RPMI7951 (cell line): ENCODE measurements at regions not wholly inside any gene's neighbourhood (a gene's known extent, or its start where the extent isn't known, plus 50 kb on each side); places are given as distances from the start of the nearest gene placed in this dataset.
A peak's percentile ranks its signal among the peaks of the same experiment; 100 is the strongest.

Experiments used
- DNase-seq: peaks from one replicate; pipeline ENCODE4 v3.0.0-alpha.2; 2012; ENCODE audit warnings: low read depth

DNA sequence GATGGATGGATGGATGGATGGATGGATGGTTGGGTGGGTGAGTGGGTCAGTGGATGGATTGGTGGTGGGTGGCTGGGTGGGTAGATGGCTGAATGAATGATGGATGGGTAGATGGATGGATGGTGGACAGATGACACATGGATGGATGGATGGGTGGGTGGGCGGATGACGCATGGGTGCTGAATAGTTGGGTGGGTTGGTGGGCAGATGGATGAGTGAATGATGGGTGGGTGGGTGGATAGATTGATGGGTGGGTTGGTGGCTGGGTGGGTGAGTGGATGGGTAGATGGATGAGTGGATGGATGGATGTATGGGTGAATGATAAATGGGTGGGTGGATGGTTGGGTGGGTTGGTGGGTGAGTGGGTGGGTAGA lies 69.9 kb upstream of the NKX1-1 start:
- DNase-seq = no peak

DNA sequence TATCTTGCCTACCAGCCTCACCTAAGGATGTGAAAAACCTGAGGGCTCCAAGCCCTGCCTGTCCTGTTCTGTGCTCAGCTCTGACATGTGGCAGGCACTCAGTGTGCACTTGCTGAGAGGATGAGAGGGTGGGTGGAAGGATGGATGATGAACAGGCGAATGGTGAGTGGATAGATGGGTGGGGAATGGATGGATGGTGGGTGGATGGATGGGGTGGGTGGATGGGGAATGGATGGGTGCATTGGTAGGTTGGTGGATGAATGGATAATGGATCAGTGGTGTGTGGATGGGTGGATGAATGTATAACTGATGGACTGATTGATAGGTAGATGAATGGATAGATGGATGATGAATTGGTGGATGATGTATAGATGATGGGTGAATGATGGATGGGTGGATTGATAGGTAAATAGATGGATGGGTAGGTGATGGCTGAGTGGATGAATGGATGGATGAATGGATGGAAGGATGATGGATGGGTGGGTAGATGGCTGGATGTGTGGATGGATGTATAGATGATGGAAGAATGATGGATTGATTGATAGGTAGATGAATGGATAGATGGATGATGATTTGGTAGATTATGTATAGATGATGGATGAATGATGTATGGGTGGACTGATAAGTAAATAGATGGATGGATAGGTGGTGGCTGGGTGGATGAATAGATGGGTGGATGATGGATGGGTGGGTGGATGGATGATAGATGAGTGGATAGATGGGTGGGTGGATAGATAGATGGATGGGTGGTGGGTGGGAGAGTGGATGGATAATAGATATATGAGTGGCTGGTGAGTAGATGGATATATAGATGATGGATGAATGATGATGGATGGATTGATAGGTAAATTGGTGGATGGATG lies 69.3 kb upstream of the NKX1-1 start:
- no peak for DNase-seq

DNA sequence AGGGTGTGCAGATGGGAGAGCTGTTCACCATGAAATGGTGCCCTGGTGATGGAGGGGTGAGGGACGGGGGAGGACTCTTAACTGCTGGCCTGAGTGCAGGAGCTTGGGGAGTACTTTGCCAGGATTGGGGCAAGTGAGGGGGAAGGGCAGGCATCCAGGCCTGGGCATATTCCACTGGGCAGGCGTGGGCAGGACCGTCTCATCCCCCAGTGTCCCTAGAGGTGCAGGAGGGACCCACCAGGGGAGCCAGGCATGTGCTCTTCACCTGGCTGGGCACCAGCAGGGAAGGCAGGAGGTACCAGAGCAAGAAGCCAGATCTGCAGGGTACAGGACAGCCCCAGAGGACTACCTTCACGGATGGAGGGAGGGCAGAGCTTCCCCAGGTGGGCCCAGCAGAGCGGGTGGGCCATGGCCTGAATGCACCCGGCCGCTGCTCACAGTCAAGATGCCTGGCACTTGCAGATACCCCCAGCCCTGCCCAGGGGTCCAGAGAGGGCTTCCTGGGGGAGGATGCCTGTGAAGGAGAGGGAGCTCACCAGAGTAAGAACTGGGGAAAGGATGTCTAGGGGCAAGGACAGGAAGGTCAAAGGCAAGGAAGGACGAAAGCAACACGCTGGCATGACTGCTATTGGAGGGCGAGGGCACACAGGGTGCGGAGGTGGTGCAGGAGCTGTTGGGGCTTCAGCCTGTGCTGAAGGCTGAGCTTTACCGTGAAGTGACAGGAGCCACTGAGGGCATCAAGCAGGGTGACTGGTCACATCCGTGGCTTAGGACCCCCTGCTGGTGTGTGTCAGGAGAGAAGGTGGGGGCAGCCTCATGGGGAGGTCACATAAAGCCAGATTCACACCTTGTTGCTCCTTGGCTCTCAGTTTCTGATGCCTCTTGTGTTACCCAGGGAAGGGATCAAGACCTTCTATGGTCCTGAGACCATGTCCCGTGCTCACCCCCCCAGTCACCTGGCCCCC lies 68.2 kb upstream of the NKX1-1 start:
- DNase-seq = no peak

DNA sequence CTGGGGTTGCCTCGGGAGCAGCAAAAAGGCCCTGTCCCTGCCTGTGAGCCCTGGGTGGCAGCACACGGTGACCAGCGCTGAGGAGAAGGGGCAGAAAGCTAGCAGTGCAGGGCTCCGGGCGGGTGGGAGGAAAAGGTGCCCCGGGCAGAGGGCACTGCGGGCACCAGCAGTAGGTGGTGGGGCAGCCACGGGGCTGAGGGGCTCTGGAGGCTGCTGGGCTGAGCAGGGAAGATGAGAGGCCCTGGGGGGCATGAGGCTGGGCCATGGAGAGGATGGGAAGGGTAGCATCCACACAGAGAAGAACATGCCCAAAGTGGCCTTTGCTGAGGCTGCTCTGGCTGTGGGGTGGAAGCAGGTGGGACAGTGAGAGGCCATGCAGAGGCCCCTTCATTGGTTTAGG lies 67.5 kb upstream of the NKX1-1 start:
- DNase-seq = no peak

DNA sequence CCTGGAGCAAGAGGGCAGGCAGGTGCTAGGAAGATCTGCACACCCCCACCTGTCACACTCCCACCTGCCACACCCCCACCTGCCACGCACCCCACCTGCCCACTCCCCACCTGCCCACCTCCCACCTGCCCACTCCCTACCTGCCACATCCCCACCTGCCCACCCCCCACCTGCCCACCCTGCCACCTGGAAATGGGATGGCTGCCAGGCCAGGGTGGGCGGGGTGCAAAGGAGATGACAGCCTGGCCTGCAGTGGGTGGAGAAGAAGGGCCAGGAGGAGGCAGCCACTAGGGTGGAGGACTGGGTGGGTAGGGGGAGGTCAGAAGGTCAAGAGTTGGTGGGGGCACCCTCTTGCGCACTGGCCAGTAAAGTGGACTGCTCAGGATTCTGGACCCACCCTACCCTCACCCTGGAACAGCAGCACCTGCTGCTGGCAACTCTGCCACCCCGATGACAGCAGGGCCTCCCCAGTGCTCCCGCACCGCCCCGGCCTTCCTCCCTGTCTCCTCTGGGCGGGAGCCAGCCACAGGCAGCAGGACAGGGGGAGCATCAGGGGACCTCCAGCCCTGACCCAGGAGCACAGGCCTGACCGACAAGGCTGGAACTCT lies 66.8 kb upstream of the NKX1-1 start:
- DNase-seq = no peak

DNA sequence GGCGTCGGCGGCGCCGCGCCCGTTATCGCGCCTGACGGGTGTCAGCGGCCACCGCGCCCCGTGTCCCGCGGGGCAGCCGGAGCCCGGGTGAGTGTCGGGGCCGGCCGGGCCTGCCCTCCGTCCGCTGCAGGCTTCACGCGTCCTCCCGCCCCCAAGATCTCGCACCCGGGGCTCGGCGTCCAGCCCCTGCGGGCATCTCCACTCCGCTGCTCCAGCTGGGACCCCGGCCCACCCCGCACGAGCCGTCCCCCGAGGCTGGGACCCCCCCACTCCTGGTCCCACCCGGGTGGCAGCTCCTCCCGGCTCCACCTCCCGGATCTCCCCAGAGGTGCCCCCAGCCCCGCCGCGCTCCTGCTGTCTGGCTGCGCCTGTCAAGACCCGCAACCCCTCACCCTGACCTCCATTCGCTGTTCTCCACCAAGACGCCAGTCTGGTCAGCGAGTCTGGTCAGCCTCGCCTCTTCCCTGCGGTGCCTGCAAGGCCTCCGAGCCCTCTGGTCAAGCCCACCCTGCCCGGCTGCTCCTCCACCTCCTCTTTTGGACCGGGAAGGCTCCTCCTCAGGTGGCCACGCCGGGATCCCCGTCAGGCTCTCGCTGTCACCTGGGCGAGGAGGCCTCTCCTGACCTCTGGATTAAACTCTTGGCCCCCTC lies 66.0 kb upstream of the NKX1-1 start:
- DNase-seq = no peak

DNA sequence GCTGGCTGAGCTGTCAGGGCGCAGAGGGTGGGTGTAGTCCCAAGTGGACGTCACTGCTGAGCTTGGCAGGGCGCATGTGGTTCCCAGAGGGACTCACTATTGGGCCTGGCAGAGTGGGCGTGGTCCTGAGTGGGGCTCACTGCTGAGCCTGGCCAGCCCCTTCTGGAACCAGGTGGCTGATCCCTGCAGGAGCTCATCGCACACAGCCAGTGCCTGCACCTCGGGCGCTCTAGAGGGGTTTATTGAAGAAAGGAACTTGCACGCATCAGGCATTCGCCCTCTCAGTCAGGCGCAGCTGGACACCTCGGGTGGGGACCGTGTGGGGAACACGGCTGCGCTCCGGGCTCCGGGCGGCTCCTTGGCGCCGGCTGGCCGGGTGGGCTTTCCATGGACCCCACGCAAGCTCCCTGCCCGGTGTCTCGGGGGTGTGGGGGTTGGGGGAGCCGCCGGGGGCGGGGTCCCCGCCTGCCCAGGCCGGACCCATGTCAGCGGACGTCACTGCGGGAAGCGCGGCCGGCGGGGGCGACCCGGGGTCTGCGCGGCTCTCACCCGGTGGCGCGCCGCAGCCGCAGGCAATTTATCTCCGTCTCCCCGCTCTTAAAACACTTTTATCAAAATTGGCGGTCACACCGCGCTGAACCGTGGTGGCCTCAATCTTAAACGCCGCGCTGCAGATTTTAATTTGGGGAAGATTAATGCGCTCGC lies 65.4 kb upstream of the NKX1-1 start:
- DNase-seq = peak; percentile 7

DNA sequence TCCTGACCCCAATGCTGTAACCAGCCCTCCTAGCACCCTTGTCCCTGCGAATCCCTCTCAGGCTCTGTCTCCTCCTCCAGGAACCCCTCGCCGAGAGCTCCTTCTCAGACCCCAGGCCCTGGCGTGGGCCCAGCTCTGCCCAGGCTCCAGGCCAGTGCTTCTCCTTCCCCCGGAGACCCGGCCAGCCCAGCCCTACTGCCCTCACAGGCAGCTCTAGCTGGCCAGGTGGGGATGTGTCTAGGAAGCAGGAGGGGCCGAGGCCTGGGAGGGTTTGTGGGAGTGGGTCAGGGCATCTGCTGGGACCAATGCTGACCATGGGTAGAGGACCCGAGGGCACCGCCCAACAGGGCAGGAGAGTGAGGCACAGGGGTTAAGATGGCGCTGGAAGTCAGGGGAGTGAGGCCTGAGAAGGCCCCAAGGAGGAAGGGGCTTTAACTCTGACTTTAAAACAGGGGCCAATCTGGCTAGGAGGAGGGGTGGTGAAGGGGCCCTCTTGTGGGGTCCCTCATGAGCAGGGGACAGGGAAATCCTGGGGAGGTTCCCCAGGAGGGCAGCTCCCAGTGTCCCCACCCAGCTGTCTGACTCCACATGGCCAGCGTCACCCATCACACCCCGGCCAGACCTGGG lies 64.7 kb upstream of the NKX1-1 start:
- no peak for DNase-seq

DNA sequence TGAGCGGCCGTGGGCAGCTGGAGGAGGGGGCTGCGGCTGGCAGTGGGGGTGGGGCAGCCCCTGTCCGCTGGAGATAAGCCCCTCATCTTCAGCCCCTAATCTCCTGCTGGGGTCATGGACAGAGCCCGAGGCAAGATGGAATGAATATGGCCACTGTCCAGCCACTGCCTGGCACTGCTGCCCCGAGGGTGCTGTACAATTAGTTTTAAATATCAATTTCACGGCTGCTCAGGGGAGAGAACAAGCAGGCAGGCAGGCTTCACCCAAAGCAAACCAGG lies 64.1 kb upstream of the NKX1-1 start:
- DNase-seq = no peak

DNA sequence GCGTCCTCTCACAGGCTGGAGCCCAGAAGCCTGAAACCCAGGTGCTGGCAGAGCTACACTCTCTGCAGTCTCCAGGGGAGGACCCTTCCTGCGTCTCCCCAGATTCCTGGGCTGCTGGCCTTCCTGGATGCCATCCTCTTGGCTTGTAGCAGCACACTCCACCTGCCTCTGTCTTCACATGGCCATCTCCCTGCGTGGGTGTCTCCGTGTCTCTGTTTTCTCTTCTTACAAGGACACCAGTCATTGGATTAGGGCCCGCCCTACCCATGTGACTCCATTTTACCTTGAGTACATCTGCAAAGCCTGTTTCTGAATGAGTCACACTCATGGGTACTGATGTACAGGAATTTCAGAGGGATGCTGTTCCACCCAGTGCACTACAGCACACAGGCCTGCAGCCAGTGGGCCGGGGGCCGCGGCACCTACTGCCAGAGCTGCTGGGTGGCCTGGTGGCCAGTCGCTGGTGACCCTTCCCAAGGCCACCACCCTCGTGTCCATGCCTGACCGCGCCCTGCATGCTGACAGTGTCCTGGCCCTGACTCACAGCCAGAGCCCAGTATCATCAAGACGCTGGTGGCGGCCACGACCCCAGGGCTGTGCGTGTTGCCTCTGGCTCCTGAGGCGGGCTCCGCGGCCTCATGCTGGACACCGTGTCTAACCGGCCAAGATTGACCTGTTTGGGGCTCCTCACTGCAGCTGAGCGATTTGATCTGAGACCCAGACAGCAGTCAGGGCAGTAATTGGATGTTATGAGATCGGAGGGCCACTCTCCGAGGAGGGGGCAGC lies 63.6 kb upstream of the NKX1-1 start:
- no peak for DNase-seq

DNA sequence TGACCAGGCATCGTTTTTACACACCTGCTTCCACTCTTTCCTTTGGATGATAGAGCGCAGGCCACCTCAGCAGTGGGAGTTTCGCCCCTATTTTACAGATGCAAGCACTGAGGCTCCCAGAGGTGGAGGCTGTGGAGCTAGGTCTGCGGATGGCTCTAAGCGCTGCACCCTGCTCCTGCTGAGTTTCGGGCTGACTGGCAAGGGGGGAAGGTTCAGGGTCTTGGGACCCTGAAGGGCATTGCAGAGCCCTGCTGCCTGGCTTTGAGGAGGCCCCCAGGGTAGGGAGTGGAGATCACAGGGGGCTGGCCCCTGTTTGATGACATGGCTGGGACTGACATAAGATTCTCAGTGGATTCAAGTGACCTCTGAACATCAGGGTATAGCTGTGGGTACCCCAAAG lies 62.8 kb upstream of the NKX1-1 start:
- DNase-seq = no peak

DNA sequence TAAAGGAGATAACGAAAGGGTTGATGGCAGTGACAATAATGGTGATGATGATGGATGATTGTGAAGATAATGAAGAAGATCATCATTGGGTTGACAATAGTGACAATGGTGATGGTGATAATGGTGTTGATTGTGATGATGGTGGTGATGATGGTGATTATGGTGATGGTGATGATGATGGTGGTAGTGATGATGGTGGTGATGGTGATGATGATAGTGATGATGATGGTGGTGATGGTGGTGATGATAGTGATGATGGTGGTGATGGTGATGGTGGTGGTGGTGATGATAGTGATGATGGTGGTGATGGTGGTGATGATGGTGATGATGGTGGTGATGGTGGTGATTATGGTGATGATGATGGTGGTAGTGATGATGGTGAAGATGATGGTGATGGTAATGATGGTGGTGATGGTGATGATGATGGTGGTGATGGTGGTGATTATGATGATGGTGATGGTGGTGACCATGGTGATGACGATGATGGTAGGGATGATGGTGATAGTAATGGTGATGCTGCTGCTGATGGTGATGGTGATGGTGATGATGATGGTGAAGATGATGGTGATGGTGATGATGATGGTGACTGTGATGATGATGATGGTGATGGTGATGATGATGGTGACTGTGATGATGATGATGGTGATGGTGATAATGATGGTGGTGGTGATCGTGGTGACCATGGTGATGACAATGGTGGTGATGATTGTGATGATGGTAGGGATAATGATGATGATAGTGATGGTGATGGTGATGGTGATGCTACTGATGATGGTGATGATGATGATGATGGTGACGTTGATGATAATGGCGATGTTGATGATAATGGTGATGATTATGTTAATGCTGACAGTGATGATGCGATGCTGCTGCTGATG lies 61.6 kb upstream of the NKX1-1 start:
- DNase-seq = no peak

DNA sequence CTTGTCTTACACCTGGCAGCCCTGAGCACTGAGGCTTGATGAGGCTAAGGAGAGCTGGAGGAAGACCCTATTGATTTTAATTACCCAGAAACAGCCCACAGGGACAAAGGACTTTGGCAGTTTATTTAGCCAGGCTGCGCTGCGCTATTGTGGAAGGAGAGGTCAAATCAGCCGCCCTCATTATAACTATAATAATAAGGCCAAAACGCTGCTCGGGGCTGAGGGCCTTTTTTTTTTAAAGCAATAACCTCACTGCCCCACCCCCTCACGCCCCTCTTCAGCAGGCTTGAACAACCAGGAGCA lies 60.6 kb upstream of the NKX1-1 start:
- no peak for DNase-seq

DNA sequence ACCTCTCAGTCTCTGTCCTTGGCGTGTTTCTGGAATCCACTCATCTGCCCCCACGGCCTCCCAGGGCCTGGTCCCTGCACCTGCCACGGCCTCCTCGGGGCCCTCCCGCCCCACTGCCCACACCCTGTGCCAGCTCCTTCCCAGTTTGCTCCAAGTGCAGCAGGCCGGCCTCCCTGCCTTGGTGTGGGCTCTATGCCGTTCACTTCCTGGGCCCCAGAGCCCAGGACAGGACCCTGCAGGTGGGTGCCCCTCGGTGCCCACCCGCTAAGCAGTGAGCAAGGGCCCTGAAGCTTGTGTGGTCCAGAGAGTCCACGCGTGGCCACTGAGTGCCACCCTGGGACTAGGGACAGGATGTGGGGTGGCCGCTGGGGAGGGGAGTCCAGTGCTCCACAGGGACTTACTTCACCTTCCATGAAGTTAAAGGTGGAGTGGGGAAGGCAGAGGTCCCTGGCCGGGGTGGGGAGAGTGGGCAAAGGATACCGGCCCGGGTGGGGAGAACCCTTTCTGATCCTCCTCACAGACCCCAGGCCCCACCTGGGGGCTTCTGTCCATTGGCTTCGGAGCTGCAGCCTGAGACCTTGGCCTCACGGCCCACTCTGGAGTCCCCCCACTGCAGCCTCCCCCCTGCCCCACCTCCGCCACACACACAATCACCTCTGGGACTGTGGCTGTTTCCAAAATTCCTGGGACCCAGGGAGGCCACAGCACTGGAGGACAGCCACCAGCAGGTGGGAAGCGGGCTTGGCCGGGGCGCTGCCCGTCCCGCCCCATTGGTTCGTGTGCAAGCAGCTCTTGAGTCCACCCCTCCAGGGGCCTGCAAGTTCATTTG lies 60.0 kb upstream of the NKX1-1 start:
- no peak for DNase-seq

DNA sequence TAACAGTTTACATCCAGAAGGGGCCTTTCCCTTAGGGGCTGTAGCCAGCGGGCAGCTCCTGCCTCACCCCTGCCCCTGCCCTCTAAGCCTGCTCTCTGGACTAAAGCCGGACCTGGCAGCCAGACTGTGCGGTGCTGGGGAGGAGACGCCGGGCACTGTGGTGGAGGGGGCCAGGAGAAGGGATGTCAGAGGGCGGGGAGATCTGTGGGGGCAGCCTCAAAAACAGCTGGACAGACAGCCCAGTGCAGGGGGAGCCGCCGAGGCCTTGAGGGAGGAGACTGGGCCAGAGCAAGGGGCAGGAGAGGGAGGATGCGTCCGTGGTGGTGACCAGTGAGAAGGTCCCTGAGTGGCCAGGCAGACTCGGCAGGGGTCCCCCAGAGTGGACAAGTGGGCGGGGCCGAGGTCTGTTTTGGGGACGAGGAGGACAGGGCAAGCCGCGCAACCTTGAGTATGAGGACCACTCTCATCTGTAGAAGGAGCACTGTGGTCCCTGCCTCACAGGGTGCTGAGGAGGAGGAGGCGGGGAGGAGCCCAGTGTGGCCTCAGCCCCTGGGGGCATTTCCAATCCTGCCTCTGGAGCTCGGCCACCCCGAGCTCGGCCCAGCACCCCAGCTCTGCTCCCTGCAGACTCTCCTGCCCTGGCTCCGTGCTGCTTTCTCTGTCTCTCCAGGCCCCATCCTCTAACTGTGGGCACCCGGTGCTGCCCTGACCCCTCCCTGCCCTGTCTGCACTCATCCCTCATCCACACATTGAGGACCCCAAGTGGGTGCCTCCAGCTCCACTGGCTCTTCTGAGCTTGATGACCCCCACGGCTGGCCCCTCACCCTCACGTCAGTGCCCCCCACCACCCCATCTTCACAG lies 59.2 kb upstream of the NKX1-1 start:
- no peak for DNase-seq

DNA sequence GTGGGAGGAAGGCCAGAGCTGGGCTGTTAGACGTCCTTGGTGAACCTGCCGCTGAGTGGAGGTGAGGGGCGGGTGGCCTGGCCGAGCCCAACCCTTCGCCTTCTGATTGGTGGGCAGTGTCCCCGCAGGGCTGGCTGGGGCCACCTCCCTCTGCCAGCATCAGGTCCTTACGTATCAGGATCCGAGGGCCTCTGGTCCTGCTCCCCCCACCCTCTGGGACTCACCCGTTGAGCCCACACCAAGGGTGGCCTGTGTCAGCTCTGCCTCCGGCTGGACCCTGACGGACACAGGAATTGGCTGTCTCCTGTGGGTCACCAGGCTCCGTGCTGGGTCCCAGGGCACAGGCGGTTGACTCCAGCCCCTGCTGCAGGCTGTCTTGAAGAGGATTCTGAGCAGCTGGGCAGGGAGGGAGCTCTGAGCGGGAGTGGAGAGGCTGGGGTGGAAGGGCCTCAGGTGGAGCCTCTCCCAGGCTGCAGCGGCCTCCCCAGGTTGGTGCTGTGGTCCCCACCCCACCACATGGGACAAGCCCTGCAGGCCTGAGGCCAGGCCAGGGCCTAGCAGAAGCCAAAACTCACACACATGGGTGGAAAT lies 58.4 kb upstream of the NKX1-1 start:
- no peak for DNase-seq

DNA sequence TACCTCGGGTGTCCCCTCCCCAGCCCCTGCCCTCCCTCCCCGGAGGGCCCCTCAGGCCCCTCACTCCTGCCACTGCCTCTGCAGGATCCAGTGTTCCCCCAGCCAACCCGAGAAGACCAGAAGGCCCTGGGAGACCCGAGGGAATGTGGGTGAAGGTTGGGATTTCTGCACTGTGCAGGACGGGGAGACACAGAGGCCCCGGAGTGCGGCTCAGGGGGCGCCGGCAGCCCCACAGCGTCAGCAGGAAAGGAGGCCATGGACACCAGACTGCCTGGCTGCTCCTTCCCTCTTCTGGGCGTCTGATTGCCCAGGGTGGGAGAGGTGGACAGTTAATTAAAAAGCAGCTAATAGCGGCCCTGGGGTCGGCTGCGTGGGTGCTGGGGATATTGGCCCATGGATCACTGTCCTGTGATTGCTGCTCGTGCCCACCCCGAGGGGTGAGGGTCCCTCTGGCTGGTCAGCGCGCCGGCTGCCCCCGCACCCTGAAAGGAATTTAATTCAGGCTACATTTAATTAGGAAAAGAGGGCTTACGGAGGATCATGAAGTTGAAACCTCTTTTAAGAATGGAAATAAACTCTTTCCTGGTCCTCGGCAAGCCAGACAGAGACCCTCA lies 57.8 kb upstream of the NKX1-1 start:
- DNase-seq = no peak
